GM23338 (cell line): ENCODE measurements at regions not wholly inside any gene's neighbourhood (a gene's known extent, or its start where the extent isn't known, plus 50 kb on each side); places are given as distances from the start of the nearest gene placed in this dataset.

Source experiments
- CREB1 ChIP-seq: fragments of 250-450 bp; sonication (Bioruptor Pico); IDR thresholded peaks from 2 replicates; pipeline ENCODE4 v1.5.0; 2020; ENCODE audit warnings: low read depth, mild to moderate bottlenecking, moderate library complexity
- EZH2 ChIP-seq: fragments of 200-600 bp; sonication (generic); IDR thresholded peaks from one replicate; pipeline ENCODE4 v1.8.0; 2017; ENCODE audit warnings: antibody characterized with exemption, mild to moderate bottlenecking, low read depth; ENCODE audit not compliant: unreplicated experiment
- EZH2phosphoT487 ChIP-seq: fragments of 200-600 bp; sonication (generic); IDR thresholded peaks from one replicate; pipeline ENCODE4 v1.8.1; 2018; ENCODE audit warnings: antibody characterized with exemption; ENCODE audit not compliant: unreplicated experiment
- JUNB ChIP-seq: IDR thresholded peaks from one replicate; pipeline ENCODE4 v1.6.1; 2016; ENCODE audit warnings: antibody characterized with exemption; ENCODE audit not compliant: unreplicated experiment
- NANOG ChIP-seq: IDR thresholded peaks from 2 replicates; pipeline ENCODE4 v1.6.1; 2016; ENCODE audit warnings: antibody characterized with exemption, borderline replicate concordance
- POLR2AphosphoS5 ChIP-seq: IDR thresholded peaks from 2 replicates; pipeline ENCODE4 v1.6.1; 2016; ENCODE audit warnings: antibody characterized with exemption, low read depth
- ZNF114 ChIP-seq: fragments of 250-450 bp; sonication (Bioruptor Pico); IDR thresholded peaks from 2 replicates; pipeline ENCODE4 v1.5.0; 2020; ENCODE audit warnings: mild to moderate bottlenecking, moderate library complexity
- ZNF331 ChIP-seq: fragments of 250-450 bp; sonication (Bioruptor Pico); IDR thresholded peaks from 2 replicates; pipeline ENCODE4 v1.5.0; 2020; ENCODE audit warnings: low read depth, mild to moderate bottlenecking, moderate library complexity
- TF ChIP-seq, protein P1 (sequence below), 2 experiments: fragments of 200-600 bp in 1 of 2; sonication (generic) in 1 of 2; conservative IDR thresholded peaks; 2 replicates each; pipeline versions ENCODE4 v1.5.1 to v1.6.1; 2016 to 2017; ENCODE audit warnings: antibody characterized with exemption in 2 of 2, low read depth in 2 of 2, mild to moderate bottlenecking in 2 of 2, moderate library complexity in 1 of 2
- TF ChIP-seq, protein P2 (sequence below): IDR thresholded peaks from one replicate; pipeline ENCODE4 v1.6.1; 2018; ENCODE audit warnings: antibody characterized with exemption; ENCODE audit not compliant: unreplicated experiment
- TF ChIP-seq, protein P3 (sequence below): fragments of 250-450 bp; sonication (Bioruptor Pico); IDR thresholded peaks from 2 replicates; pipeline ENCODE4 v1.5.0; 2020; ENCODE audit warnings: mild to moderate bottlenecking, moderate library complexity
- TF ChIP-seq, protein P4 (sequence below): IDR thresholded peaks from 2 replicates; pipeline ENCODE4 v1.6.1; 2016; ENCODE audit warnings: antibody characterized with exemption

DNA sequence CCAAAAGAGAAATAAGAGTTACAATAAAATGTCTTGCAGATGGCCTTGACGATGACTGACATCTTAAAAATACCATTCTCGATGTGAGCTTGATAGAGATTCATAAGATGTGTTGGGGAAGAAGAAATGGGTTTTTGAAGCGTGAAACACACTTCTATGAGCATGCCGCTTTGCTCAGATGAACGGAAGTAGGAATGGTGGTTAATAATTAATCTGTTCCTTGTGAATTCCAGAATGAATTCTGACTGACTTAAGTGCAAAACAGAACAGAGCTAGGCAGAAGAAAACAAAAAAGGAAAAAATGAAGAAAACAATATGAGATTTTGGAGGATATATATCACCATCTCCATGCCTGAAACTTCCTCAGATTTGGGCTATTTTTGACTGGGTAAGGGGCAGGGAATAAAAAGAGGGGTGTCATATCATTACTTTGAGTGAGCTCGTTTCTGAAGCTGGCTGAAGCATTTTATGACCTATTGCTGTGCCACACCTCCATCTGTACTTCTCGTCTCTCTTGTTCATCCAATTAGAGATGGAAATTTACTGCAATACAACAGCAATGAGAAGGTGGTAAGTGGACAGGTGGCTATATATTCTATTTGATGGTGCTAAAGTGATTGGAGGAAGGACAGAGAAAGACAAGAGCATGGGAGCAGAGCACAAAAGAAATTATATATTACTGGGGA is 1152.0 kb upstream of the CDH8 start:
- TF ChIP-seq, protein P1, sequence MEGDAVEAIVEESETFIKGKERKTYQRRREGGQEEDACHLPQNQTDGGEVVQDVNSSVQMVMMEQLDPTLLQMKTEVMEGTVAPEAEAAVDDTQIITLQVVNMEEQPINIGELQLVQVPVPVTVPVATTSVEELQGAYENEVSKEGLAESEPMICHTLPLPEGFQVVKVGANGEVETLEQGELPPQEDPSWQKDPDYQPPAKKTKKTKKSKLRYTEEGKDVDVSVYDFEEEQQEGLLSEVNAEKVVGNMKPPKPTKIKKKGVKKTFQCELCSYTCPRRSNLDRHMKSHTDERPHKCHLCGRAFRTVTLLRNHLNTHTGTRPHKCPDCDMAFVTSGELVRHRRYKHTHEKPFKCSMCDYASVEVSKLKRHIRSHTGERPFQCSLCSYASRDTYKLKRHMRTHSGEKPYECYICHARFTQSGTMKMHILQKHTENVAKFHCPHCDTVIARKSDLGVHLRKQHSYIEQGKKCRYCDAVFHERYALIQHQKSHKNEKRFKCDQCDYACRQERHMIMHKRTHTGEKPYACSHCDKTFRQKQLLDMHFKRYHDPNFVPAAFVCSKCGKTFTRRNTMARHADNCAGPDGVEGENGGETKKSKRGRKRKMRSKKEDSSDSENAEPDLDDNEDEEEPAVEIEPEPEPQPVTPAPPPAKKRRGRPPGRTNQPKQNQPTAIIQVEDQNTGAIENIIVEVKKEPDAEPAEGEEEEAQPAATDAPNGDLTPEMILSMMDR (conservative IDR thresholded peaks at IDR 0.05; ENCODE audit: low read depth in 2 of 2) = no peak
- no peak for TF ChIP-seq EZH2
- TF ChIP-seq JUNB = no peak
- no peak for TF ChIP-seq CREB1 (CRISPR knock-in tag)
- no peak for TF ChIP-seq POLR2AphosphoS5
- no peak for TF ChIP-seq EZH2phosphoT487
- no peak for TF ChIP-seq NANOG
- TF ChIP-seq, protein P2, sequence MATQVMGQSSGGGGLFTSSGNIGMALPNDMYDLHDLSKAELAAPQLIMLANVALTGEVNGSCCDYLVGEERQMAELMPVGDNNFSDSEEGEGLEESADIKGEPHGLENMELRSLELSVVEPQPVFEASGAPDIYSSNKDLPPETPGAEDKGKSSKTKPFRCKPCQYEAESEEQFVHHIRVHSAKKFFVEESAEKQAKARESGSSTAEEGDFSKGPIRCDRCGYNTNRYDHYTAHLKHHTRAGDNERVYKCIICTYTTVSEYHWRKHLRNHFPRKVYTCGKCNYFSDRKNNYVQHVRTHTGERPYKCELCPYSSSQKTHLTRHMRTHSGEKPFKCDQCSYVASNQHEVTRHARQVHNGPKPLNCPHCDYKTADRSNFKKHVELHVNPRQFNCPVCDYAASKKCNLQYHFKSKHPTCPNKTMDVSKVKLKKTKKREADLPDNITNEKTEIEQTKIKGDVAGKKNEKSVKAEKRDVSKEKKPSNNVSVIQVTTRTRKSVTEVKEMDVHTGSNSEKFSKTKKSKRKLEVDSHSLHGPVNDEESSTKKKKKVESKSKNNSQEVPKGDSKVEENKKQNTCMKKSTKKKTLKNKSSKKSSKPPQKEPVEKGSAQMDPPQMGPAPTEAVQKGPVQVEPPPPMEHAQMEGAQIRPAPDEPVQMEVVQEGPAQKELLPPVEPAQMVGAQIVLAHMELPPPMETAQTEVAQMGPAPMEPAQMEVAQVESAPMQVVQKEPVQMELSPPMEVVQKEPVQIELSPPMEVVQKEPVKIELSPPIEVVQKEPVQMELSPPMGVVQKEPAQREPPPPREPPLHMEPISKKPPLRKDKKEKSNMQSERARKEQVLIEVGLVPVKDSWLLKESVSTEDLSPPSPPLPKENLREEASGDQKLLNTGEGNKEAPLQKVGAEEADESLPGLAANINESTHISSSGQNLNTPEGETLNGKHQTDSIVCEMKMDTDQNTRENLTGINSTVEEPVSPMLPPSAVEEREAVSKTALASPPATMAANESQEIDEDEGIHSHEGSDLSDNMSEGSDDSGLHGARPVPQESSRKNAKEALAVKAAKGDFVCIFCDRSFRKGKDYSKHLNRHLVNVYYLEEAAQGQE = no peak
- TF ChIP-seq, protein P3, sequence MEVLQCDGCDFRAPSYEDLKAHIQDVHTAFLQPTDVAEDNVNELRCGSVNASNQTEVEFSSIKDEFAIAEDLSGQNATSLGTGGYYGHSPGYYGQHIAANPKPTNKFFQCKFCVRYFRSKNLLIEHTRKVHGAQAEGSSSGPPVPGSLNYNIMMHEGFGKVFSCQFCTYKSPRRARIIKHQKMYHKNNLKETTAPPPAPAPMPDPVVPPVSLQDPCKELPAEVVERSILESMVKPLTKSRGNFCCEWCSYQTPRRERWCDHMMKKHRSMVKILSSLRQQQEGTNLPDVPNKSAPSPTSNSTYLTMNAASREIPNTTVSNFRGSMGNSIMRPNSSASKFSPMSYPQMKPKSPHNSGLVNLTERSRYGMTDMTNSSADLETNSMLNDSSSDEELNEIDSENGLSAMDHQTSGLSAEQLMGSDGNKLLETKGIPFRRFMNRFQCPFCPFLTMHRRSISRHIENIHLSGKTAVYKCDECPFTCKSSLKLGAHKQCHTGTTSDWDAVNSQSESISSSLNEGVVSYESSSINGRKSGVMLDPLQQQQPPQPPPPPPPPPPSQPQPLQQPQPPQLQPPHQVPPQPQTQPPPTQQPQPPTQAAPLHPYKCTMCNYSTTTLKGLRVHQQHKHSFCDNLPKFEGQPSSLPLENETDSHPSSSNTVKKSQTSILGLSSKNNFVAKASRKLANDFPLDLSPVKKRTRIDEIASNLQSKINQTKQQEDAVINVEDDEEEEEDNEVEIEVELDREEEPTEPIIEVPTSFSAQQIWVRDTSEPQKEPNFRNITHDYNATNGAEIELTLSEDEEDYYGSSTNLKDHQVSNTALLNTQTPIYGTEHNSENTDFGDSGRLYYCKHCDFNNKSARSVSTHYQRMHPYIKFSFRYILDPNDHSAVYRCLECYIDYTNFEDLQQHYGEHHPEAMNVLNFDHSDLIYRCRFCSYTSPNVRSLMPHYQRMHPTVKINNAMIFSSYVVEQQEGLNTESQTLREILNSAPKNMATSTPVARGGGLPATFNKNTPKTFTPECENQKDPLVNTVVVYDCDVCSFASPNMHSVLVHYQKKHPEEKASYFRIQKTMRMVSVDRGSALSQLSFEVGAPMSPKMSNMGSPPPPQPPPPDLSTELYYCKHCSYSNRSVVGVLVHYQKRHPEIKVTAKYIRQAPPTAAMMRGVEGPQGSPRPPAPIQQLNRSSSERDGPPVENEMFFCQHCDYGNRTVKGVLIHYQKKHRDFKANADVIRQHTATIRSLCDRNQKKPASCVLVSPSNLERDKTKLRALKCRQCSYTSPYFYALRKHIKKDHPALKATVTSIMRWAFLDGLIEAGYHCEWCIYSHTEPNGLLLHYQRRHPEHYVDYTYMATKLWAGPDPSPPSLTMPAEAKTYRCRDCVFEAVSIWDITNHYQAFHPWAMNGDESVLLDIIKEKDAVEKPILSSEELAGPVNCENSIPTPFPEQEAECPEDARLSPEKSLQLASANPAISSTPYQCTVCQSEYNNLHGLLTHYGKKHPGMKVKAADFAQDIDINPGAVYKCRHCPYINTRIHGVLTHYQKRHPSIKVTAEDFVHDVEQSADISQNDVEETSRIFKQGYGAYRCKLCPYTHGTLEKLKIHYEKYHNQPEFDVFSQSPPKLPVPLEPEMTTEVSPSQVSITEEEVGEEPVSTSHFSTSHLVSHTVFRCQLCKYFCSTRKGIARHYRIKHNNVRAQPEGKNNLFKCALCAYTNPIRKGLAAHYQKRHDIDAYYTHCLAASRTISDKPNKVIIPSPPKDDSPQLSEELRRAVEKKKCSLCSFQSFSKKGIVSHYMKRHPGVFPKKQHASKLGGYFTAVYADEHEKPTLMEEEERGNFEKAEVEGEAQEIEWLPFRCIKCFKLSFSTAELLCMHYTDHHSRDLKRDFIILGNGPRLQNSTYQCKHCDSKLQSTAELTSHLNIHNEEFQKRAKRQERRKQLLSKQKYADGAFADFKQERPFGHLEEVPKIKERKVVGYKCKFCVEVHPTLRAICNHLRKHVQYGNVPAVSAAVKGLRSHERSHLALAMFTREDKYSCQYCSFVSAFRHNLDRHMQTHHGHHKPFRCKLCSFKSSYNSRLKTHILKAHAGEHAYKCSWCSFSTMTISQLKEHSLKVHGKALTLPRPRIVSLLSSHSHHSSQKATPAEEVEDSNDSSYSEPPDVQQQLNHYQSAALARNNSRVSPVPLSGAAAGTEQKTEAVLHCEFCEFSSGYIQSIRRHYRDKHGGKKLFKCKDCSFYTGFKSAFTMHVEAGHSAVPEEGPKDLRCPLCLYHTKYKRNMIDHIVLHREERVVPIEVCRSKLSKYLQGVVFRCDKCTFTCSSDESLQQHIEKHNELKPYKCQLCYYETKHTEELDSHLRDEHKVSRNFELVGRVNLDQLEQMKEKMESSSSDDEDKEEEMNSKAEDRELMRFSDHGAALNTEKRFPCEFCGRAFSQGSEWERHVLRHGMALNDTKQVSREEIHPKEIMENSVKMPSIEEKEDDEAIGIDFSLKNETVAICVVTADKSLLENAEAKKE = no peak
- TF ChIP-seq, protein P4, sequence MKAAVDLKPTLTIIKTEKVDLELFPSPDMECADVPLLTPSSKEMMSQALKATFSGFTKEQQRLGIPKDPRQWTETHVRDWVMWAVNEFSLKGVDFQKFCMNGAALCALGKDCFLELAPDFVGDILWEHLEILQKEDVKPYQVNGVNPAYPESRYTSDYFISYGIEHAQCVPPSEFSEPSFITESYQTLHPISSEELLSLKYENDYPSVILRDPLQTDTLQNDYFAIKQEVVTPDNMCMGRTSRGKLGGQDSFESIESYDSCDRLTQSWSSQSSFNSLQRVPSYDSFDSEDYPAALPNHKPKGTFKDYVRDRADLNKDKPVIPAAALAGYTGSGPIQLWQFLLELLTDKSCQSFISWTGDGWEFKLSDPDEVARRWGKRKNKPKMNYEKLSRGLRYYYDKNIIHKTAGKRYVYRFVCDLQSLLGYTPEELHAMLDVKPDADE = no peak
- no peak for TF ChIP-seq ZNF114 (CRISPR knock-in tag)
- no peak for TF ChIP-seq ZNF331 (CRISPR knock-in tag)
